Inflammatory macrophage treated with lipopolysaccharide for 4 hours (primary cell): ENCODE measurements at regions not wholly inside any gene's neighbourhood (a gene's known extent, or its start where the extent isn't known, plus 50 kb on each side); places are given as distances from the start of the nearest gene placed in this dataset.
"Not testable (repeated sequence)": the region's sequence is repeated elsewhere in the genome, so short reads cannot be mapped to it uniquely, and the experiment has no call there.

Source experiments
- DNase-seq: peaks from one replicate; pipeline ENCODE4 v3.0.0-alpha.2; 2020

DNA sequence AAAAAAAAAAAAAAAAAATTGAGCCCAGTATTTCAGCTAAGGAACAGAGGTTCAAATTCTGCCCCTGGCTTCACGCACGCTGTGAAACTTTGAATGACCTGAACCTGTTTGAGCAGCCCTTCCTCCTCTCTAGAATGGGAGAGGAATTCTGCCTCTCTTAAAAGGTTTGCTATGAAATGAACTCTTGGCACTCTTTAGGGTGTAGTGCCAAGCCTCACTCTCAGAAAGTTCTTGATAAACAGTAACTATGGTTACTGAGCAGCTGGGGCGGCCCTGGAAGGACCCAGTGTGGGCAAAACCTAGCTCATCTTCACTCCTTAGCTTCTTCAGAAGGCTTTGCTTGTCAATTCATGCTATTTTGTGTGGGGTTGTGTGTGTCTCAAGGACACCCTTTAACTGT, 73.7 kb downstream of the GEMIN8 start:
- DNase-seq: no peak

DNA sequence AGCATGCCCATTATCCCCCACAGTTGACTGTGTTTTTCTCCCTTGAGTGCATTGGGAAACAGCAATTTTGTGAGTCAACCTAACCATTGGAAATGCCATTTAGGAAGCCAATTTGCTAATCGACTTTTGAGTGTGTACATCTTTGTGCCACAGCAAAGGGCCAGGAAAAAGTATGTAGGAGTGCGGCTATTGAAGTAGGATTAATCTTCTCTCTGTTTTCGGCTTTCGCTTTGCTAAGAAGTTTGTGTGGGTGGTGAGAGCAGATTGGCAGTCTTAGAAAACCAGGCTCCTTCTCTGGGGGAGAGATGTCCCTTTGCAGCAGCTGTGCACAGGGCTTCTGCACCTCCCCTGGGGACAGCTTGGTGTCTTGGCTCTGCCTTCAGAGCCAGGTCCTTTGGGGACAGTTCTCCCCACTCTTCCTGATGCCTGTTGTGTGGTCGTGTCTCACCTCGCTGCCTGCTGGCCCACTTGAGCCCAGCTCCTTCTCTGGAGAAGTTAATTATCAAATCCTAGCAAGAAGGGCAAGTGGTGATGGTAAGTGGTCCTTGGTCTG, 74.5 kb downstream of the GEMIN8 start:
- DNase-seq: no peak

DNA sequence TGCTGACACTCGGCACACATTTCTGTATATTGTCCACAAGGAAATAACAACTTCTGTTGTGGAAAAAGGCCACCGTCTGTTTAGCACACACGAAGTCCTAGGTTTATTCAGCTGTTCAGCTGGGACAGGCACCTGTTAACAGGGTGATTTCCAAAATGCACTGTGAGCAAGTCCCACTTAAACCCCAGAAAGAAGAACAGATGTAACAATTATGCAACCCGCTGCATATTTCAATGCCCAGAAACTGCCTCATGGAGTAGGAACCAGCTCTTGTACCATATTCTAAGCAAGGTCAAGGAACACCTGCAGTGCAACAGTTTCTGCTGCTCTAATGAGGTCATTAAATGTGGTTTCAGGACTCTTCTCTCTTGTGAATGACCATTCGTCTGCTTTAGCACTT, 77.1 kb downstream of the GEMIN8 start:
- DNase-seq: no peak

GRCh38 chrX:13946223-13946622, 83.5 kb downstream of the GEMIN8 start:
- not testable (repeated sequence) for DNase-seq

- DNase-seq: not testable (repeated sequence)
Observed at GRCh38 chrX:13945787-13946186, 83.9 kb downstream of the GEMIN8 start.

- DNase-seq: no peak
Observed at GRCh38 chrX:13940671-13941070, 89.0 kb downstream of the GEMIN8 start.

DNA sequence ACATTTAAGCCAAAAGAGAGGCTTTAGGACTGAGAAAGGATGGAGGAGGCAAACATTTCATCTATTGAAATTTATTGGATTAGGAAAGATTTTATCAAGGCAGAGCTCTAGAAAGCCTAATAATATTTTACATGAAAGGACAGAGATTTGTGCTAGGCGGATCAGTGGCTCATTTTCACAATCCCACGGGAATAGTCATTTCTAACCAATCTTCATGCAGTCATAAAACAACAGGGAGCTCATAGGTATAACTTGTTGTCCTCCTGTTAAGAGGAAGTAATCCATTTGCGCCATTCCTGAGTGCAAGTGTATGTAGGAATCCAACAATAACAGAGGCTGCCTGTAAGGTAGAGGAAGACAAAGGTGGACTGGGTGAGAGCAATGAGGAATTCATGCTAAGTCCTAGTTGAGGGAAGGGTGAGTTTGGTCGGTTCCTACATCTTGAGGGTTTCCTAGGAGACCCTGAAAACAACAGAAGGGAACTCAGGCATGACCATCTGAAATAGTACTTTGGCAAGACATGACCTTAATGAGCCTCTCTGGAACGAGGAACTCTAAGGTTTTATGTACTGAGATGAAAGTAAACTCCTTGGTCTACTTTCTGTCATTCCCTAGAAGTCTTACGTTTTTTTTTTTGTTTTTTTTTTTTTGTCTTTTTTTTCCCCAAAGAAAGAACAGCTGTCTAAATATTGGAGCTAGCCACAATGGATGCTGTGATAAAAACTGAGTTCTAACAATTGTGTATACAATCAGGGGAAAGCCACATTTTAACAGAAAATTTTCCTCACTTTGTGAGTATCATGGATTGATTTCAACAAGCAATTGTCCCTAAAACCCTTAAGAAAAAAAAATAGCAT, 89.7 kb downstream of the GEMIN8 start:
- DNase-seq: no peak

- DNase-seq: no peak
Observed at GRCh38 chrX:13938829-13939530, 90.7 kb downstream of the GEMIN8 start.

DNA sequence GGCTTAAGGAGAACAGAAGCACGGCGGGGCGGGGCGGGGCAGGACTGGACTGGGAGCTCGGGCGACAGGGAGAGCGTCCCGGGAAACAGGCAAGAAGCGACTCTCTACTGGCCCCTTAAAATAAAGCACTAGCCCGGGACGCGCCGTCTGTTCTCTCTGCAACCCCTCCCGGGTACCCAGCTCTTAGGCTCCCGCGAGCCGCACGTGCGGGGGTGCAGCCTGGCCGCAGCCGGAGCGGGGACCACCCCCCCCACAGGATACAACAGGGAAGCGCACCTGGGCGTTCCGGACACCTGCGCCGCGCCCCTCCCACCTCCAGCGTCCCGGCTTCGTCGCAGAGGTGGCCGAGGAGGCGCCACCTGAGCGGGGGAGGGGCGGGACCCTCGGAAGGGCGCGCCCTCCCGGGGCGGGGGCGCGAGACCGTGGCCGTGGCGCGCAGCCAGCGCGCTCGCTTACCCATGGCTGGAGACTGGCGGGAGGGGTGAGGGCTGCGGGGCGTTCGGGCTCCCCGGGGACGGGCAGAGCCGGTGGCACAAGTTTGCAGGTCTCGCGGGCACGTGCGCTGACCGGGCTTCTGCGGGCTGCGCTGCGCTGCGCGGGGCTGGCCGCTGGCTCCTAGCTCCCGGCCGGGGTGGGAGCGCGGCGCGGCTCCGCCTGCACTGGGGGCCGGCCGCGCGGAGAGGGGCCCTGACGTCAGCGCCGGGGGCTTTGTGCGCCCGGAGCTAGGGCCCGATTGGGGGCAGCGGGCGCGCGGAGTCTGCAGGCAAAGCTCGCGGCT, 91.5 kb downstream of the GEMIN8 start:
- no peak for DNase-seq

DNA sequence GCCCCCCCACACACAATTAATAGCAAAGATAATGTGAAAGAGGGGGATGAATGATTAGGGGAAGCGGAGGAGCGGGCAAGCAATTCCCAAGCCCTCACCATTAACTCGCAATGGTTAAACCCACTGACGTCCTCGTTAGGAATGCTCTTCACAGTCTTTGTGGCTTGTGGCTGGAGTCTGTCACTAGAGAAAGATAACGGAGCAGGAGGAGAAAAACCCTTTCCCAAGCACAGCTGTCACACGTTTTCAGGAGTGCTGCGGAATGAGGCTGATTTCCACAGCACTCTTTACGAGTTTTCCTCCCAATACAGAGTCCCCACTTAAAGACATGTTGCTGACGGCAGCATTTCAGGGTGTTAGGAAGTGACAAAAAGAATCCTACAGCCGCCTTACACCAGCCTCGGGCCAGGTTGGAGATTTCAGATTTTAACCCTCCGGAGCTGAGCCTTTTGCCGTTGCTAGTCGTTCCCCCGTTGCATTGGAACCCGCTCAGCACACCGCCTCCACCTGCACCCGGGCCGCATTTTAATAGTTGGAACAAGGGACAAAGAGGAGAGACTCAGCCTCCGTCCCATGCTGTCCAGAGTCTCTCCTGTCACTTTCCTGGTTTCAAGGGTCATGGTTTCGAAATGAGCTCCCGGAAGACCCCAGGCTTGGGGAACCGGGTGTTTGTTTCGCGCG, 92.2 kb downstream of the GEMIN8 start:
- no peak for DNase-seq

- DNase-seq: no peak
Observed at GRCh38 chrX:13936521-13937225, 93.0 kb downstream of the GEMIN8 start.

DNA sequence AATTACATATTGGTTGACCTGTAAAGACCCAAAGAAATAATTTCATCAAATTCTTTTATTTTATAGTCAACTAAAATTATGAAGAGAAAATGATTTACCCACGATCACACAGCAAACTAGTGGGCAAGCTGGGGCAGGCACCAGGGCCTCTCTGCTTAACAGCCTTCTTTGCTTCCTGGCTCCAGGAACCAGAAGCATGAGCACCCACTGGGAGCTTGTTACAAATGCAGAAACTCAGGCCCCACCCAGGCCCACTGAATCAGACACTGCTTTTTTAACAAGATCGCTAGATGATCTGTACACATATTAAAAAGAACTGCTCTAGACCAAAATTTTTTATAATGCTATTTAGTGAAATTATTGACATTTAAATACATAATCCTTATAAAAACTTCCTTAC, 95.0 kb downstream of the GEMIN8 start:
- no peak for DNase-seq

GRCh38 chrX:13933851-13934250, 95.8 kb downstream of the GEMIN8 start:
- no peak for DNase-seq

DNA sequence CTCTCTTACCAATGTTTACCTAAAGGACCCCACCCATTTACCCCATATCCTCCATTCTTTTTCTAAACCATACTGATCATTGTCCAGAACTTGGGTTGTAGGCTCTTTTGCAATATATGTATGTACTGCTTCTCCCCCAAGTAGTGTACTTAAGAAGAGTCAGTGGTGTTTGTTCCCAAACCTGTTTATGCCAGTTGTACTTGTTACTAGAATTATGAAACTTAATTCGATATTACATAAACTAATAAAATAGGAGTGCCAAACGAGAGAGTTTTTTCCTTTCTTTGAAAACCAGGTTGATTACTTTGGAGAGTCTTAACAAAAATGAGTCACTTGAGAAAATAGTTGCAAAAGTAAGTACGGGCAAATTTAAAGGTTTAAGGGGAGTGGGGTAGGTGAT, 96.3 kb downstream of the GEMIN8 start:
- no peak for DNase-seq

DNA sequence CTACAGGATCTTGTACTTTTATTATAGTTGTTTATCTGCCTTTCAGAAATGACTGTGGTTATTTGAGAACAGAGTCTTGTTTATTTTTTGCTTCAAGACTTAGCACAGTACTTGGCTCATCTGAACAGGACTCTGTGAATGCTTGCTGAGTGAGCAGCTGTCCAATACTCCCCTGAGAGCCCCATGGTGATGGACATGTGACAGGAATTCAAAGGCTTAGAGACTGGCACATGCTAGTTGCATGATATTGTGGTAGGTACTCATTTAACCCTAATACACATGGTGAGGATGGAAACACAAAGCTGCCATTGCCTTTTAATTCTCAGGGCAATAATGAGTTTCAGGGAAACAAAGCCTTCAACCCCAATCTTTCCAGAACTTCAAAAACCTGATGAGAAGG, 97.3 kb downstream of the GEMIN8 start:
- no peak for DNase-seq

DNA sequence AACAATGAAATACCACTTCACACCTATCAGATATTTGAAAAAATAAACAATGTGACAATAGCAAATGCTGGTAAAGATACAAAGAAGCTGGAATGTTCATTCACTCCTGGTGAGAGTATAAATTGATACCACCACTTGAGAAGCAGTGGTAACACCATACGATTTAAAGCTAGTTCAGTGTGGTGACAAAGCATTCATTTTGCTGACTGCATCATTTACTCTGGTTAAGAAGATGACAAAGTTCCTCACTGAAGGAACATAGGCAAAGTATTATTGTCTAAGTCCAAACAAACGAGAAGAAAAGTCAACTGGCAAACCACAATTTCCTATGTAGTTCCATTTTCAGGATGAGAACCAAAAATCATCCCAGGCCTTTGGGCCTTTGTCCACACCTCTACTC, 102.5 kb downstream of the GEMIN8 start:
- no peak for DNase-seq

- DNase-seq: no peak
Observed at GRCh38 chrX:13923845-13924244, 105.8 kb downstream of the GEMIN8 start.

DNA sequence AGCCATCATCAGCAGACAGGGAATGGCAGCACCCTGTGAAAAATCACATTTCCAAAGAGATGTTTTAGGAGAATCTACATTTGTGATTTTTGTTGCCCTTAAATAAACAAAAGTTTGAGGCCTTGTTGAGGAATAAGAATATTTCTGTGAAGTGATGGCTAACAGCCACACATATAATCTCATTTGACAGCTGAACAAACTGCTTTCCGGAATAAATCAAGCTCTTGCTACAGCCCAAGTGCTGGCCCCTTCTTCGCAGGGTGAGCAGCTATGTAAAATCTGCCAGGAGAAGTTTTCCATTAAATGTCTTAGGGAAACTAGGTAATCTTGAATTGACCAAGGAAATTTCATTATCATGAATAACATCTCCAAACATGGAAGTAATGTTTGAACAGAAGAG, 106.4 kb upstream of the GPM6B start:
- no peak for DNase-seq

GRCh38 chrX:13917507-13917906, 100.6 kb upstream of the GPM6B start:
- DNase-seq: no peak

- DNase-seq: no peak
Observed at GRCh38 chrX:13911586-13911985, 94.7 kb upstream of the GPM6B start.

GRCh38 chrX:13906093-13906492, 89.2 kb upstream of the GPM6B start:
- DNase-seq: no peak

- no peak for DNase-seq
Observed at GRCh38 chrX:13903405-13903804, 86.5 kb upstream of the GPM6B start.
